GM19372 (cell line): ENCODE measurements at regions not wholly inside any gene's neighbourhood (a gene's known extent, or its start where the extent isn't known, plus 50 kb on each side); places are given as distances from the start of the nearest gene placed in this dataset.

Experiments used
- ATAC-seq: cut with Tn5 transposase; IDR thresholded peaks from one replicate; pipeline ENCODE4 v1.9.1; 2021; ENCODE audit warnings: mild to moderate bottlenecking, low read depth, moderate library complexity; ENCODE audit not compliant: unreplicated experiment

DNA sequence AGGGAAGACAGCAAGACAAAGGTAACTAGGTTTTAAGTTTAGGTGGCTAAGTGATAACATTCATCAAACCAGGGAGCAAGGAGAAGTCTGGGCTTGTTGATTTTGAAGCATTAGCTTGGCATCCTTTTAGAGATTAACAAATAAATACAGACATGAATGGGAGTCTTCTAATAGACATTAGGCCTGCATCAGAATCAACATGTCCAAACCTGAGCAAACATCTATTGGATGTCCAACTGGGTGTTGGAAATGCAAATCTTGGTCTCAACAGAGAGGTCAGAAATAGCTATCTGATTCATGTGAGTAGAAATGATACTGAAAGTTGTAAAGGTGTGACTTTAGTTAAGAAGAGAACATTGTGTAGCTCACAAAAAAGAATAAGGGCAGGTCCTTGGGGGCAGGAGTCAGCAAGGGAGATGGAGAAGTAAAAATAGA is 85.5 kb upstream of the RND3 start:
- no peak for ATAC-seq

DNA sequence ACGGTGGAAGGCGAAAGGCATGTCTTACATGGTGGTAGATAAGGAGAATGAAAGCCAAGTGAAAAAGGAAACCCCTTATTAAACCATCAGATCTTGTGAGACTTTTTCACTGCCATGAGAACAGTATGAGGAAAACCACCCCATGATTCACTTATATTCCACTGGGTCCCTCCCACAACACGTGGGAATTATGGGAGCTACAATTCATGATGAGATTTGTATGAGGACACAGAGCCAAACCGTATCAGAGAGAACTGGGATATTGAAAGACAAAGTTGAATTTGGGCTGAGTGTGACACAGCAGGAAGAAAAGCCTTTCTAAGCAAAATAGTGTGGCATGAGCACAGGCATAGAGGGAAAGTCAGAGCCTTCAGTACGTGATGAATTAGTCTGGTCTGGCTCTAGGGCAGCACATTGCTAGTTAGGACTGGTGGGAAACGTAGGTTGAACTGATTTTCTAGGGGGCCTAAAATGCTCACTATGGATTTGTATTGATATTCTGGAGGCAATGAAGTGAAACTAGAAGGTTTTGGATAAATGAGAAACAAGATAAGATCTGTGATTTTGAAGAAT is 84.8 kb upstream of the RND3 start:
- no peak for ATAC-seq

DNA sequence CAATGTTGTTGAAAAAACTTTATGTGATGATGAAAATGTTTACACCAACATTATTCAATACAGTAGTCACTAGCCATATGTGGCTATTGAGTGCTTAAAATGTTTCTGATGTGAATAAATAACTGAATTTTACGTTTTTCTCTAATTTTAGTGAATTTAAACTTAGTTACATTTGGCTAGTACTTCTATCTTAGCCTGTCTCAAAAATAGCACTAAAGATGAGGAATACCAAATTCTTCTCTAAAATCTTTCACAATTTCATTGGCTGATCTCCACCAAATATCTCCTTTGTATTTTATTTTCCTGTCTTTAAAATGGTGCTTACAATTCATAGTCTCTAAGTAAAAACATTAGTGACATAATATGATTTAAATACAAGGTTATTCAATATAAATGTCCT is 83.7 kb upstream of the RND3 start:
- ATAC-seq = no peak

DNA sequence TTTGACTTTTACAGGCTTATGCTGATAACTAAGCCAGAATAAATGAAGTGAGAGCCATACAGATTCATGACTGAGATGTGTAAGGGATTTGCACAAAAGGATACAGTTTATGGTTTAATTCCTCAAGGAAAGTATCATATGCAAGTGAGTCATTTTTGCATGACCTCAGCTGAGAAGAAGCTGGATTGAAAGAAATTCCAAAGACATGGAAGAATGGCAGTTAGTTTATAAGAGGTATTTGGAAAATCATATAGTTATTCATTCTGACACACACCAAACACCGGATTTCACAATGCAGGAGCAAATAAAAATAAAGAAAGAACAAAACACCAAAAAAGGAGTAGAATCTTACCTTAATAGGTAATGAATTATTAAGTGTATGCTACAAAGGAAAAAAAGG is 83.2 kb upstream of the RND3 start:
- ATAC-seq = no peak

DNA sequence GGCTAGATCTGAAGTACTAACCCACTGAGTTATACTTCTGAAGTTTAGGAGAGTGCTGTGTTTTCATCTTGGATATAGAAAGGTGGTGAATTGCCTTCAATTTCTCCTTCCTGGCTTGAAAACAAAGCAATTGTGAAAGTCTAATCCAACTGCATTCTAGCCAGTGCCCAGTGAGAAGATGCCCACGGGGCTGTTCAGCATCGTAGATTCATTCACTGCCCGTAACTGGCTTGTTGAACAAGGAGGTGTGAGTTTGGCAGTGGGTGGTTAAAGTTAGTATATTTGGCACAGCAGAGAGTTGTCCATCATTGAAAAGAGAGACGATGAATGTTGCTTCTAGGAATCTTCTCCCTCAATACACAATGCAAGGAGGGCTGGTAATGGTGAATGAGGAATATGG is 82.3 kb upstream of the RND3 start:
- no peak for ATAC-seq

DNA sequence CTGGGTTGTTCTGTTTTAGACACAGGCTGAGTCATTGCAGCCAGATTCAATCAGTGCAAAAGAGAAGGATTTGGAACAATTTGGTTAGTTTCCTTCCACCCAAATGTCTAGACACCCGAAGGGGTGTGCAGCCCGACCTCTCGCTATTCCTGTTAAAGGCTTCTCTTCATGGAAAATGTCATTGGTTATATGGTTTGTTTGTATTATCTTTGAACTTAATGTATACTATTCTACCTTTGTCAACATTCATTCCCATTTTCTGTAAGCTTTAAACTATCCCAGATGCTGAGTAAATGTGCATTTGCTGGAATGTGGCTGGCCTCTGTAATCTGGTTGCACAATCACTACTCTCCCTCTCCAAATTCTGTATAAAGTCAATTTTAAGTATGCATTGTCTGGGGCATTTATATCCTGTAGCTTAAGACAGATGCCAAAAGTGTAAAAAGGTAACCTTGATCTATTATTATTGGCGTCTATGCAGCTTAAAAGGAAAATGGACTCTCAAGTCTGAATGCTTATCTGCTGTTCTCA is 80.4 kb upstream of the RND3 start:
- ATAC-seq = no peak

DNA sequence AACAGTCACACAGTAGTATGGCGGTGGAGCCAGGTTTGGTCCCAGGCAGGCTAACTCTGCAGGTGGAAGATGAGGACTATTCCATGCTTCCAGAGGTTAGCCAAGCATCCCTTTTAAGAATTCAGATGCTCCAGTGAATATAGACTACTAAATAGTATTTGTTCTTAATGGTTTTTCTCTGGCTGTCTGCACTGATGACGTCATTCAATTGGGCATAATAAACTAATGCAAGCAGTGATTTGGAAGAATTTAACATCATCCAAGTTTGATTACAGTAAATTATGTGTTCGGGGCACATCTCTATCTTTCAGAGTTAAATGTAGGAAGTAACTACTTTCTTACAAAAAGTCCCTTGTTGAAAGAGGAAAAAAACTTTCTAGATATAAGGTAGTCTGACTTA is 78.8 kb upstream of the RND3 start:
- ATAC-seq = no peak

DNA sequence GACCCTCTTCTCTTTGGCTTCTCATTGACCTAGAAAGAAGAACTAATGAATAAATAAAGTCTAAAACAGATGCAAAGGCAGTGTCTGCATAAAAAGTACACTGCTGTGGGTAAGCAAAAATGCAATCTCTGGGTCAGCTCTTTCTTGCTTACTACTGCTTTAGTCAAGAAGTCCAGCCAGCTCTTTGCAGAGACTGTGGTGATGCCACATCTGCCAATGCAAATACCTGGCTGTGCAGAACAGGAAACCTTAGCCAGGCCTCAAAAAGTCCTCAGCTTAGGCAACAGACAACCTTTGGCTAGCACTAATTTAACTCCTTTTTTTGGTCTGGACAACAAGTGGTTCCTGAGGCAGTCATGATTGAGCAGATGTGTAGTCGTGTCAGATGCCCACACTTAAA is 73.6 kb upstream of the RND3 start:
- no peak for ATAC-seq

DNA sequence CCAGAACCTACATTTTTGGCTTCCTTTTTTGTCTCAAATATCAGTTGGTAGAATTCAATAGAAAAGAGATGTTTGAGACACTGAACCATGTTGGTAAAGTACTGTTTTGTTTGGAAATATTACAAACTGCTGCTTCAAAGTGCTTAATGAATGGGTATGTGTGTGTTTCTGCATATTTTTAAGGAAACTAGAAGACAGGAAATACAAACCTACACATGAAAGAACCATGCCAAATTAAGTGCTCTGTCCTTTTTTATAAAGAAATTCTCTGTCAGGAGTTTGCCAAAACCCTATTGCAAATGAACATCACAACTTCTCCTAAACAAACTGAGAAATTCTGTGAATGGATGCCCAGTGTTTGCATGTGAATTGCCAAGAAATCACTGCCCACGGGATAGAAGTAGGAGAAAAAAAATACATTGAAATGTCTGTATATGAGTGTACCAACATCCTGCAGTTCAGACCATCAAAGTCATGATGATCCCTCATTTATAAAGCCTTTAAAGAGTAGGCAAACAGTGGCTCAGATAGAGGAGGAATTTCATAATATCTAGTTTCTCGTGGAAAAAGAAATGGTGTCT is 69.6 kb upstream of the RND3 start:
- no peak for ATAC-seq

DNA sequence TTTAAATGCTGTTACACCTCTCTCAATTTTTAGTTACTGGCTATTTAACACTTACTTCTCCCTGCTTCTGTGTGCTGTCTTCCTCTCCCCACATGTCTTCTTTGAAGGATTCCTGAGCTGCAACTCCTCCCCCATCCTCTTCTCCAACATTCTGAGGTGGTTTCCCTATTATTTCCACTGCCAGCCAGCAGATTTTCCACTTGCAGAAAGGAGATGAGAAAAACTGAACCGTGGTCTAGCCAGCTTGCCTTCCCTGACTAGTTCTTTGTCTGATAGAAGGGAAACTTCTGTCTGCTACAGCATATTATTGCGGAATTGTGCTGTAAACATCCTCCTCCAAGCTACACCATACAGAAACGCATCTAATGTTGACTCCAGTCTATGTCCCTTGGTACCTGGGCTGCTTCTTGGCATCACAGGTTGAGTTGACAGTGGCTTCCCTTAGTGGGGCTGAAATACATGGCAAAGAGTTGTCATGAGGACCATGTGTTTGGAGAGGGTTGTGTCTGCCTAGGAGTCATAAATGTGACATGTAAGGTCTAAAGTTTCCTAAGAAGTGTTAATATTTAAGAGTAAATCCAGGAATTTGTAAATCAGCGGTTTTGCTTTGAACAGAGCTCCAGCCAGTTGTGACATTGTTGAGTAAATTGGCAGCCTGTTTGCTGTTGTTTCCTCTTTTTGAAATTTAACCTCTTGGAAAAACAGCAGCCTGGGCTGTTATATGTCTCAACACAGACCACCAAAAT is 68.3 kb upstream of the RND3 start:
- no peak for ATAC-seq

DNA sequence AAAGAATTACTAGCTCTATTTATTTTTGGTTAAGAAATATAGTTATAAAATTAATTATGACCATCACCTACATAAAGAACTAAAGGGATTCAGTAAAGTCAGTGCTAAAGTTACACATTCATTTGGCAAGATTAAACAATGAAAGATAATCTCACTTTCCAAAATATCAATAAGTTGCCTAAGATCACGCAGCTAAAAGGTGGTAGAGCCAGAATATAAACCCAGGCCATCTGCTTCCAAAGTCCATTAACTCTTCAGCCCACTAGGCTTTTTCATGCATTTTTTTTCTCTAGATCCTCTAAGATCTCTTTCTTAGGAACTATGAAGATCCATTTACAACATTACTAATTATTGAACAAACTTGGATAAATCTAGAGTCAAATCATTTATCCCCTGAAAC is 66.6 kb upstream of the RND3 start:
- no peak for ATAC-seq

DNA sequence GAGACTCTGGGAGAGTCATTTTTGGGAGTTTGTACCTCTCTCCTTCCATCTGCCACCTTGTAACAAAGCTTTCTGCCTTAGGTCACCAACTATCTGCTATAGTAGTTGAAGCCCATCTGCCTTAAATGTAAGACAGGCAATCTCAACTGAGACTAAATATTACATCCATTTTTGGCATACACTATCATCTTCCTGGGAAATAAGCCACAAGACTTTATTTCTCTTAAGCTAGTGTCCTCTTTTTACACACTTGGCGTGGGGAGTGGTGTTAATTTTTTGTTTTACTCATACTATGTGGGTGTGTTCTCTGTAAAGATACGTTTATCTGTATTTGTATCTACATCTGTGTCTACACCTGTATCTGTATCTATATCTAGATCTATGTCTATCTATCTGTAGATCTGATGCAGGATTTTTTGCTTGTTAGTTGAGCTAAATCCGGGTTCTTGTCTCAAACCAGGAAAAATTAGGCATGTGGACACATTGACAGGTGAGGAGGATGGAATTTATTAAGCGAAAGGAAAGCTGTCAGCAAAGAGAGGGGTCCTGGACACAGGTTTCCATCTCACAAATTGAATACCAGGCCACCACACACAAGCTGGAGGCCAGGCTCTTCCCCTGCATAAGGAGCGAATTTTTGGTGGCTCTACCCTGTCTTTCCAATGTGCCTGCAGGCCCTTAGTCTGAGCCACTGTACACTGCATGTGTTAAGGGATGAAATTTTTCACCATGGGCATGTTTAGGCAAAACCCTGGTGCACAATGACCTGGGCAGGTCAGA is 64.8 kb upstream of the RND3 start:
- ATAC-seq = no peak

DNA sequence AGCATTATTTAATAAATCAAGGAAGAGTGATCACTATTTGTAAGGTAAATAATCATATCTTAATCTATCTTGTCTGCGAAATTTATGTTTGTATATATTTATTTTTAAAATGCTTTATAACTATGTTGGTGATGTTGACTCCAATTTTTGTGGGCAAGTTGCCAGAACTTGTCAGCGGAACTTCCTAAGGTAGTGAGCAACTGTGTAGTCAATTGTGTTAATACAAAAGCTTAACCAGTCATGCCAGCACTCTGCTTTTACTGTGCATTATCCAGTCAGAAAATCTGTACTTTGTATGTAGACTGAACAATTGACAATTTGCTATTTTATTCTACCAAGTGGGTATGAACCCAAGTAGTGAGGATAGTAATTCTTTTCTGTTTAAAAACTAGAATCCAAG is 61.9 kb upstream of the RND3 start:
- no peak for ATAC-seq

DNA sequence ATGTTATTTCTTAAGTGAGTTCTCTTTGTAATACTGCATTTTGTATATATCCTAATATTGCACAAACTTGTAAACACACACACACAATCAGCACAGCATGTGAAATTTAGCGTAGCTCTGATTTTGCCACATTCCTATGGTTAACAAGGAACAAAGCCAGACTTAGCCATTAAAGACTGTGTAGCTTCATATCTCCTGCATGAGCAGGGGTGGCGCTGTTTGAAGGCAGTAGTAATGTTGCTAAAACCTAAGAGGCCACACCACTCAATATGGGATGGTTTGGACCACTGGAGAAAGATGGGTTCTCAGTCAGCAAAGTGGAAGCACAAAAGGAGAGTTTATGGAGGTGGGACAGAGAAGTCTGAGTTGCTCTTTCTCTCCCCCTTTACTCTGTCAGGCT is 61.1 kb upstream of the RND3 start:
- no peak for ATAC-seq

DNA sequence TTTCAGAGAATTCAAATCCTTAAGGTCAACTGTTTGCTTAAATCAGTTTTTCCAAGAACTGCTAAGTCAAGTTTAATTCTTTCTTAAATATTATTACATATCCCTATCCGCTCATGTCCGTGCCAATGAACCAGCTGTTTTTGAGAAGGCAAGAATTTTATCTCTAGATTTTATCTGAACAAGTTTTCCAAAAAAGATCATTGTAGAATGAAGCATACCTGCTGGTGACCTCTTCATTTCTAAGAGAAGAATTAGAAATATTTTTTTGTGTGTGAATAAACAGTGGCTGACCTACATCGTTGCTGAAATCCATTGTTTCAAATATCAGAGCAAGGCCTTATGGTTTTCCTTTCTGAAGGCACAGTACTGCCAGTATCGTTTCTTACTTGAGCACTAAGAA is 58.4 kb upstream of the RND3 start:
- ATAC-seq = no peak

DNA sequence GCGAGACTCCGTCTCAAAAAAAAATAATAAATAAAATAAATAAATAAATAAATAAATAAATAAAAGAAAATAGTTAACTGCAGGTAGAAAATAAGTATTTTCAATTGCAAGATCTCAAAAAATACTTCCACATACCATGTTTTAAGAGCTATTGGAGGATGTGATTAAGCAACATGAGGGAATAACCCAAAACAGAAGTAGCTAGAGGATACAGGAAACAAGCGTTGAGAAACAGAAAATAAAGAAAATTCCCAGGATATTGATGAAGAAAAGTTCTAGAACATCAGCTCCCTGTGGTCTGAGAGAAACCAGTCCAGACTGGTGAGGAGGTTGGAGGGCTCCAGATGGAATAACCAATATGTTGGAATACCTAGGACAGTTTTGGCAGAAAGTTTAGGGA is 57.3 kb upstream of the RND3 start:
- no peak for ATAC-seq

DNA sequence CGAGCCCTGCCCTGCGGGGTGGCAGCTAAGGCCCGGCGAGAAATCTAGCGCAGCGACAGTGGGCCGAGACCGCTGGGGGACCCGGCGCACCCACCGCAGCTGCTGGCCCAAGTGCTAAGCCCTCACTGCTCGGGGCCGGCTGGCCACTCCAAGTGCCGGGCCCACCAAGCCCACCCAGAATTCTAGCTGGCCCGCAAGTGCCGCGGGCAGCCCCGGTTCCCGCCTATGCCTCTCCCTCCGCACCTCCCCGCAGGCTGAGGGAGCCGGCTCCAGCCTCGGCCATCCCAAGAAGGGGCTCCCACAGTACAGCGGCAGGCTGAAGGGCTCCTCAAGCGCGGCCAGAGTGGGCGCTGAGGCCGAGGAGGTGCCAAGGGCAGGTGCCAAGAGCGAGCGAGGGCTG is 55.2 kb upstream of the RND3 start:
- ATAC-seq = no peak

DNA sequence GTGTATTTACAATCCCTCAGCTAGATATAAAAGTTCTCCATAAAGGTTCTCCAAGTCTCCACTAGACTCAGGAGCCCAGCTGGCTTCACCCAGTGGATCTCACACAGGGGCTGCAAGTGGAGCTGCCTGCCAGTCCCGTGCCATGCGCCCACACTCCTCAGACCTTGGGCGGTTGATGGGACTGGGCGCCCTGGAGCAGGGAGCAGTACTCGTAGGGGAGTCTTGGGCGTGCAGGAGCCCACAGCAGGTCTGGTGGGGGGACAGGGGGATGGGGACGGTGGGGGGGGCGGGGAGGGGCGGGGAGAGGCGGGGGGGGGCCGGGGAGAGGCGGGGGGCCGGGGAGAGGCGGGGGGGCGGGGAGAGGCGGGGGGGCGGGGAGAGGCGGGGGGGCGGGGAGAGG is 54.7 kb upstream of the RND3 start:
- ATAC-seq = no peak

DNA sequence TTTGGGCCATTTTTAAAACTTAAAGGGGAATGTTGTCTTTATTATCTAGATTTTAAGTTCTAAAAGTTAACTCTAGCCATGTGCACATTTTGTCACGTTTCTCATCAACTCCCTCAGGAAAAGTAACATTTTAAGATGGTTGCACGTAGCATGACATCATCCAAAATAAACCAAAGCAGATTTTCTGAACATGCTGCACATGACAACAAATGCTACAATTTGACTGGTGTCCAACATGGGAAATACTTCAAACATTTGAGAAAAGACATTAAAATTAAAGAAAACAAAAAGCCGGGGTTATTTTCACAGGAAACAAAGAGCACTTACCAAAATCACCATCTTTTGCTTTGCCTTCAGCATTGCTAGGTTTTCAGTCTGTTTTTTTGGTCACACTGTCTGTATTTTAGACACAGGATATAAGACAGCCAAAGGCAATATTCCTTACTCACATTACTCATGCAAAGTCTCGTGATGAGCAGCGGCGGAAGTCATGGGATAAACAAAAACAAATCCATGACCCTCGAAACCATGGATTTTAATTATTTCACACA is 51.3 kb upstream of the RND3 start:
- ATAC-seq = no peak
